GM19351 (cell line): ENCODE measurements at regions not wholly inside any gene's neighbourhood (a gene's known extent, or its start where the extent isn't known, plus 50 kb on each side); places are given as distances from the start of the nearest gene placed in this dataset.

Experiments
- ATAC-seq: cut with Tn5 transposase; IDR thresholded peaks from one replicate; pipeline ENCODE4 v1.9.1; 2021; ENCODE audit warnings: mild to moderate bottlenecking, moderate library complexity; ENCODE audit not compliant: unreplicated experiment

GRCh38 chr6:133583907-133584427 lies 304.9 kb upstream of the TCF21 start:
- no peak for ATAC-seq

DNA sequence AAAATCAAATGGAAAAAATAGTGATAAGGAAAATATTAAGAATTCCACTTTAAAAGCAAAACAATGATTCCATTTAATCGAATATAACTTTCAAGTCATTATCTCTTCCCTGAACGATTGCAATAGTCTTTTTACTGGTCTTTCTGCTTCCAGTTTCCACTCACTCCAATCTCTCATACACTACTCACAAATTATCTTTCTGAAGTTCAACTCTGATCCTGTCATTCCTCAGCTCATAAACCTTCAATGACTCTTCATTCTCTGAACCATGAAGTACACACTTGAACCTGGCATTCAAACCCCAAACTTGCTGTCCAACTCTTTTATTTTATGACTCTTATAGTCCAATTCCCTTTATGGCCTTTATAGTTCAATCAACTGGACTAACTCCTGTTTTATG lies 304.1 kb upstream of the TCF21 start:
- ATAC-seq, result no peak

DNA sequence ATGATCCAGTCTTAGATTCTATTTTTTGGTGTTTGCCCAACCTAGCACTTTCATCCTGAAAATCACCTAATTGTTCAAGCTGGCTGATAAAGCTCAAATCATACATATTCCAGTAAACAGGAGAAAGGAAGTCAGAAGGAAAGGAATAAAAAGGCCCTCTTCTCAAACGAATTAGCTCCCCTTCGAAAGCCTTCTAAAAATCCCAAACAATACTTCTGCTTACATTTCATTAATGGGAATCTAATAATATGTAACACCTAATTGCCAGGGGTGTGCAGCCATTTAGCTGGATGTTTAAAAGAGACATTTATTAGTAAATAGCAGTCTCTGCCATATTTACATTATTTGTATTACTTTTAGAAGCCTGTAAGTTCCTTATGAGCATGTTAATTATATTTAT lies 302.9 kb upstream of the TCF21 start:
- no peak for ATAC-seq

DNA sequence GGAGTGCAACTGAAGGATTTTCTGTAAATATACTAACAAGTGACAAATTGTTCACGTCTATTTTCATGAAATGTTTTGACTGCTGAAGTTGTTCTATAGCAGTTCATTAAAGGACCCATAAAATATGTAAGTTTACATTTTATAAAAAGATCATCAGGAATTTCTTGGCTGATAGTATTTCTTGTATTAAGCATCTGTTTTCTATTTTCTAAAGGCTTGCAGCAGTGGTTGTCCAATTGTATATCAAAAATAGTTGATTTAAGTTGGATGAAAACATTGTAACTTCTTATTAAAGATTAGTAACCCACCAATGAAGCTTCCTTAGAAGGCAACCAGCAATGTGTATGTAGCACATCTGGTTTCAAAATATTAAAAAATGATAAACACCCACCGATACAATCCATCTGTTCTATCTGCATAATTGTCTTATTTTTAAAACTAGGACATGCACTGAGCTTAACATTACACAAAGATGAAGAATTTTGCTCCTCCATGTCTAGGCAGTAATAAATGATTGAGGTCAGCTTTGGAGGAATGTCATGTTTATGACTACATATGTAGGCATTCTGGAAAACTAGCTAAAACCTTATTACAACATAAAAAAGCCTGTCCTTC lies 301.3 kb upstream of the TCF21 start:
- no peak for ATAC-seq

DNA sequence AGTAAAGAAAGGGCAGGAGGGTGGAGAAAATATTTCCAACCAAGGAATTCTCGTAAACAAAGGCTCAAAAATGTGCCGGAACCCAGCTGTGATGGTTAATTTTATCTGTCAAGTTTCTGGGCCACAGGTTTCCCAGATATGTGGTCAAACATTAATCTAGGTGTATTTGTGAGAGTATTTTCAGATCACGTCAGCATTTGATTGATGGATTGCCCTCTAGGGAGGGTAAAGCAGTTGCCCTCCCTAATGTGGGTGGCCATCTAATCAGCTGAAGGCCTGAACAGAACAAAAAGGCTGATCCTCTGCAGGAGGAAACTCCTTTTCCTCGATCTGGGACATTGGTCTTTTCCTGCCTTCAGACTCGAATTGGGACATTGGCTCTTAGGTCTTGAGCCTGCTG lies 298.7 kb upstream of the TCF21 start:
- ATAC-seq, result no peak

DNA sequence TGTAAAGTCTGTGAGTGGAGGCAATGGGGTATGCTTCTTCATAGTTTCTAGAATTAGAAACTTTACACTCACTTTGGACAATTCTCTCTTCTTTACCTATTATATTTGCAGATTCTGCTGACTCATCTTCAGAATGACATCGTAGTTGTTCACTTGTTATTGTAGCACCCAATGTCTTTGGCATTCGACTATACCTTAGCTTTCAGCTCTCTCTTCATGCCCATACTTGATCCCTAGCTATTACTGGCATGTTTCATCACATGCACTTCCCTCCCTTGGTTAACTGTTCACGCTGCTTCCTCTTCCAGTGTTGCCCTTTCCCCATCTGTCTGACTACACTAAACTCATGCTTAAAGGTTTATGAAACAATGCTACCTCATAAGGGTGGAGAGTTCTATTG lies 298.1 kb upstream of the TCF21 start:
- no peak for ATAC-seq

GRCh38 chr6:133591275-133591674 lies 297.6 kb upstream of the TCF21 start:
- ATAC-seq, result no peak

DNA sequence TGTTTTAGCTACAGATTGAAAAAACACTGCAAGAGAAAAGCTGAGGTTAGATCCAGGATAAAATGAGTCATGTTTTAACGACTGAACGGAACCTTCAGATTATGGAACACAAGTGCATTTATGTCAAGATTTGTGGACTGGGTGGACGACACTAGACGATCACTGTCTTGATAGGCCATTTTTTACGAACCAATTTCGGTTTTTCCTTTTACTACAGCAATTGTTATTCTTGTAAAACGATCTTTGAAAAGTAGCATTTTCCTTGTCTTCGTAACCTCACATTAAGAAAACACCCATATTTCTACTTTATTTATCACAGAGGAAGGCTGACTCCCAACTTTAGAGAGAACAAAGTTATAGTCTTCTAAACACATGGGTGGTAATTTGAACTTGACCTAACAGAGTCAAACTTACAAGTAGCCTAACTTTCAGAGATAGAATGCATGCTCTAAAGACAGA lies 294.2 kb upstream of the TCF21 start:
- no peak for ATAC-seq

GRCh38 chr6:133595111-133595761 lies 293.7 kb upstream of the TCF21 start:
- ATAC-seq, result no peak

GRCh38 chr6:133606852-133607251 lies 282.1 kb upstream of the TCF21 start:
- no peak for ATAC-seq

- no peak for ATAC-seq
These were observed 280.3 kb upstream of the TCF21 start for GRCh38 chr6:133608620-133609019.

- ATAC-seq, result no peak
These were observed 279.3 kb upstream of the TCF21 start for GRCh38 chr6:133609415-133610226.

DNA sequence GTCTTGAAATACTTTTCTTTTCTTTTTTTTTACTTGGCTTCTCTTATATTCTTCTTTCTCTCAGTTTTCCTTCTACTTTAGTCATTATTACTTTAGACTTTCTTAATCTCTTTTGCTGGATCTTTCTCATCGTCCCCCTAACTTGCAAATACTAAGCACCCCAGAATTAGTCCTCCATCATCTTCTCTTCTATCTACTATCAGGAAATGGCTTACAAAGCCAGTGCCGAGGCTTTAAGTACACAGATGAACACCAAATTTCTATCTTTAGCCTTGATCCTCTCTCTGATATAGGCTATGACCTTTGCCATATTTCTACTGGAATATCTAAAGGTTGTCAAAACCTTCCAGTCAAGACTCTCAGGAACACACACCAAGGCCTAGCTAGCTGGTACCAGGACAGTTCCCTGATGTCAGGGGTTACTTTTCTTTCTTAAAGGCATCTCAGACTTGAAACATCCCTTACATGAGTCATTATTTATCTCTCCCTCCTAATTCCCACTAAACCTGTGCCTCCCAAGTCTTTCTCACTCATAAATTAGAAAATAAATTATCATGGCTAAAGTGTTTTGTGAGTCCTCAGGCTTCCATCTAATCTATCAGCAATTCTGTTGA lies 278.6 kb upstream of the TCF21 start:
- no peak for ATAC-seq

GRCh38 chr6:133610971-133611370 lies 277.9 kb upstream of the TCF21 start:
- ATAC-seq, result no peak

GRCh38 chr6:133612459-133612858 lies 276.5 kb upstream of the TCF21 start:
- no peak for ATAC-seq

DNA sequence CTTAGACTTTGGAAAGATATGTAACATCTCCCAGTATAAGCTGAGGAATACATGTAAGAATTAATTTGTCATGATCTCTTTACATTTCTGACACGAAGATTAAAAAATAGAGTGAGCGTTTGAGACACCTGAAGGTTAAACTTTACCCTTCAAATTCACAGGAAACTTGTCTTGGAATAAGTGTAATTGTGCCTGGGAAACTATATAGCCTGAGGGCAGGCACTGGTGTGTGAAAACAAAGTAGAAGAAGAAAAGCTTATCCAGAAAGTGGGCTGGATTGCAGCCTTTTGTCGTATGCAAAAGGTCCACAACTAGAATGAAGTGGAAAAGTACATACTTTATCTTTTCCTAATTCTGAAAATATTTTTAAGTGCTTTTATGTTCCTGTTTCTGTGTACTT lies 275.7 kb upstream of the TCF21 start:
- ATAC-seq, result no peak

DNA sequence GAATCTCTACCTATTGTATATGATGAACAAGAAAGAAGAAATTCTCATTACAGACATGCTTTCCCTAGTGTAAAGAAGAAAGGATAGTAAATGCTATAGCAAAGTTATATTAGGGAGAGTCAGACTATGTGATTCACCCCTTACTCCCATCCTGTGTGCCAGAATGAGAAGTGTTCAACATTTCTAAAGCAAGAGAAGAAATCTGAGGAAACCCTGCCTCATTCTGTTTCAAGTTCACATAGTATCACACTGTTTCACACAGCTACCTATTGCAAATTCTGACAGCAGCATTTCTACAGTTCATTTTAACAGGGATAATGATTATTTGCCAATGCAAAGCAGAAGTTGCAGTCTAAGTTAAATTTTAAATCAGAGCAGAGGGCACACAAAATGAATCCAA lies 267.2 kb upstream of the TCF21 start:
- ATAC-seq, result no peak

DNA sequence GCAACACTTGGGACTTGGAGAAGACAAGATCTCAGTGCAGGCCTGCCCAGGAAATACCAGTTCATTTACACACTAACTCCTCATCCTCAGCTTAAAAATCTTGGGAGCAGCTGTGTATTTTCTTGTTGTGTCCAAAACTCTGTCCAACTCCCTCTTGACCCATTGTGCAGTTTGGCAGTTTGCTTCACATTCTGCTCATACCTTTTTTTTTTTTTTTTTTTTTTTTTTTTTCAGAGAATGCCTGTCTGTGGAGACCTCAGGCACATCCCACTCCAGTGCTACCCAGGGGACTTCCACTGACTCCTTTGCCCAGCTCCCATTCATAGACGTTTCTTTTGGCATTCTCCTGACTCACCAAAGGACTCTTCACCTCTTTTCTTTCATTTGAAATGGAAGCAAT lies 265.8 kb upstream of the TCF21 start:
- ATAC-seq, result no peak

DNA sequence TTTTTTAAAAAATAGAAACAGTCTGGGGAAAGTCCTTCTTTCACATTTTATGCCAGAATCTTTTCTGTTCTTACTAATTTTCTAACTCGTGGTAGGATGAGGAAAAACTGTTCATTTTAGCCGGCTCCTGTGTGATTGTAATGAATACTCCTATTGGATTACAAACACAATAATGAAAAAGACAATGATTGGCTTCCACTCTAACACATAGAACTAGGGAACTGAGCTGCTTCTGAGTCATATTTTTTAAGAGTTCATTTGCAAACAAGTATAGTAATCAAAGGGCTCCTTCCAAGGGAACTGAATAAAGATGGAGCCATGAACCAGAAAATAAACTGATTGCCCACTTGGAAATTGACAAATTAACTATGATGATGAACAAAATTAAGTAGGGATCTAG lies 265.3 kb upstream of the TCF21 start:
- ATAC-seq, result no peak

DNA sequence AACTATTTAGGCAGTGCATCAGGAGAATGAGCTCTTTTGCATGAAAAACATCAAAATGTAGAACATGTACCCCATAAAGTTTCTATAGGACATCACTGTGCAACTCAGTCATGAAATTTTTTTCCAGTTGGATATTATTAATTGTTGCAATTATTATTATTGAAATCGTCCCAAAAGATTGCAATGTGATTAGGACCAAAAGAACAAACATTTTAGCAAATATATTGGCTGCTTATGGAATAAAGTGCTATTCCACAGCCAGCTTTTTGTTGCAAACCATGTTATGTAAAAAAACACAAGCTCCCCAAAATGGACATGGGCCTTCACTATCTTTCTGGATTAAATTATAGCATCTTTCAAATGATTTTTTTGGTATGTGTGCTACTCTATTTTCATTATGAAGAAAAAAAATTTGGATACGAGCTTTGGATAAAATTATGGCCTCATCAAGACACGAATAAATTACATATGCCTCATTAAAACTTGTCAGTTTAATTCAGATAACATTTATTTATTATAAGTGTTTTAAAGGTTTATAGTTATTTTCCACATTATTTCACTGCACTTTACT lies 262.7 kb upstream of the TCF21 start:
- ATAC-seq, result no peak

- ATAC-seq, result no peak
These were observed 258.9 kb upstream of the TCF21 start for GRCh38 chr6:133629970-133630369.
